Kidney epithelial cell (primary cell): ENCODE measurements at regions not wholly inside any gene's neighbourhood (a gene's known extent, or its start where the extent isn't known, plus 50 kb on each side); places are given as distances from the start of the nearest gene placed in this dataset.
A peak's percentile ranks its signal among the peaks of the same experiment; 100 is the strongest.

ENCODE experiments used
- DNase-seq: peaks from one replicate; pipeline ENCODE4 v3.0.0-alpha.2; 2010; ENCODE audit warnings: low read depth
- H3K27me3 ChIP-seq: 2 replicates; pipeline ENCODE4 v1.6.0; 2011; ENCODE audit warnings: low read length; ENCODE audit not compliant: control insufficient read depth, insufficient read depth
- H3K36me3 ChIP-seq: 2 replicates; pipeline ENCODE4 v1.5.1; 2011; ENCODE audit warnings: low read length; ENCODE audit not compliant: control insufficient read depth, insufficient read depth
- H3K4me3 ChIP-seq: 2 replicates; pipeline ENCODE4 v1.5.1; 2011; ENCODE audit warnings: low read depth, mild to moderate bottlenecking, control low read depth, low read length
- TF ChIP-seq, protein P1 (sequence below): IDR thresholded peaks from 2 replicates; pipeline ENCODE4 v1.5.1; 2011; ENCODE audit warnings: mild to moderate bottlenecking, moderate library complexity, low read length, control low read depth, inconsistent platforms; ENCODE audit not compliant: insufficient read depth, poor library complexity, severe bottlenecking

DNA sequence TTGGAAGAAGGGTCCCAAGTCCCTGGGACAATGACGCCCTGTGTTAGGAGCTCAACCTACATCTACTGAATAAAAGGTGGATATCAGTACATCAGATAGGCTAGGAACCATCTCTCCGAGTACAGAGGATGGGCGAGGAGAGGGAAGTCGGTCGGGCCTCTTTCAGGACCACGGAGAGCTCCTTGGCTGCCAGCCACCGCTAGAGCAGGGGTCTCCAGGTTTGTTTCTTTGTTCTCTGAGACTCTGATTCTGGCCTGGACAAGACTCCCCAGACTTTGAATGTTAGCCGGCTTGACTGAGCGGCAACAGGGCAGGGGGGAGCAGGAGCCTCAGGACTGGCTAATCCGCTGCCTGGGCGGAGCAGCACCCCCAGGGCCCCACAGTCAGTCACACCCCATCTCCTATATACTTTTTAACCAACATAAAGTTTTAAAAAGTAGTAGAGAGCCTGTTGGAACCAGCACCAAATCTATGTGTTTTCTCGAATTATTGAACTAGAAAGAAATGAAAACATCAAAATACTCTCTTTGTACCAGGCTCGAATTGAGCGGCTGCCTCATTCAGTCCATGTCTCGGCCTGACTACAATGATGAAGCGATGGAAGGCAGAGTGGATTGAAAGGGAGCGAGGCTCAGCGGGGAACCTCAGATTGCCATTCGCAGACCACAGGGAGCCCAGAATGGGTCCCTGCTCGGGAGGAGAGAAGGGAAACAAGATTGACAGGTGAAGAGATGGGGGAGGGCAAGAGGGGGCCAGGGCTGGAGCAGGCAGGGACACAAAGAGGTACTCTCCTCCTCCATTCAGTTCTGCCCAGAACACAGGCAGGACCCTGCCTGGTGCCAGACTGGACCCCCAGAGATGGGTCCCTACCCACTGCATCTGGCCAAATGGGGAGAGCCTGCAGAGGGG, 131.6 kb downstream of the TPRA1 start:
- TF ChIP-seq, protein P1, sequence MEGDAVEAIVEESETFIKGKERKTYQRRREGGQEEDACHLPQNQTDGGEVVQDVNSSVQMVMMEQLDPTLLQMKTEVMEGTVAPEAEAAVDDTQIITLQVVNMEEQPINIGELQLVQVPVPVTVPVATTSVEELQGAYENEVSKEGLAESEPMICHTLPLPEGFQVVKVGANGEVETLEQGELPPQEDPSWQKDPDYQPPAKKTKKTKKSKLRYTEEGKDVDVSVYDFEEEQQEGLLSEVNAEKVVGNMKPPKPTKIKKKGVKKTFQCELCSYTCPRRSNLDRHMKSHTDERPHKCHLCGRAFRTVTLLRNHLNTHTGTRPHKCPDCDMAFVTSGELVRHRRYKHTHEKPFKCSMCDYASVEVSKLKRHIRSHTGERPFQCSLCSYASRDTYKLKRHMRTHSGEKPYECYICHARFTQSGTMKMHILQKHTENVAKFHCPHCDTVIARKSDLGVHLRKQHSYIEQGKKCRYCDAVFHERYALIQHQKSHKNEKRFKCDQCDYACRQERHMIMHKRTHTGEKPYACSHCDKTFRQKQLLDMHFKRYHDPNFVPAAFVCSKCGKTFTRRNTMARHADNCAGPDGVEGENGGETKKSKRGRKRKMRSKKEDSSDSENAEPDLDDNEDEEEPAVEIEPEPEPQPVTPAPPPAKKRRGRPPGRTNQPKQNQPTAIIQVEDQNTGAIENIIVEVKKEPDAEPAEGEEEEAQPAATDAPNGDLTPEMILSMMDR = no peak
- no peak overlapping the region for H3K4me3 ChIP-seq
- H3K27me3 ChIP-seq = peaks cover 35% of the 10 kb centered on the region
- no peaks in the 10 kb centered on the region for H3K36me3 ChIP-seq
- no peak for DNase-seq

DNA sequence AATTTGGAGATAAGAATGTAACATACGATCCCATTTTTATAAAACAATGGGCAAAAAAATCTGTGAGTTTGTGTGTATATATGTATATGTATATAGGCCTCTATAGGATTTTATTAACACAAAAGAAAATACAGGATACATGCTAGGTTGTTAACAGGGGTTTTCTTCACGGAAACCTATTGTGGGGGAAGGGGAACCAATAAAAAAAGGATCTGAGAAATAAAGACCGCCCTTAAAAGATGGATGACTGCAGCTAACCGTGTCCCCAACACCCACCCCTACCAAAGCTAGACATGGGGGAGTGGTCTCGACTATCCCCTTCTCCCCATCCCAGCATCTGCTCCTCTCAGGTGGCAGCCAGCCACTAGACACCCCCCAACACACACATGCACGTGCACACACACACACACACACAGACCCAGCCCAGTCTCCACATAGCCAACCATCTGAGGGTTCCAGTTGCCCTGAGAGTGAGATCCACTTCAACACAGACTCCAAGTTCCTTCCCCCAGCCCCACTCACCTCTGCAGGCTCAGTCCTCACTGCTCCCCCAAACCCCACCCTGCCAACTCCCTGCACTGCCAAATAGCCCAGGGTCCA, 132.9 kb downstream of the TPRA1 start:
- TF ChIP-seq, protein P1 = no peak
- Histone ChIP-seq H3K4me3 (no peak overlapping the region), H3K27me3 (peaks cover 43% of the 10 kb centered on the region), H3K36me3 (no peaks in the 10 kb centered on the region)
- DNase-seq = no peak

DNA sequence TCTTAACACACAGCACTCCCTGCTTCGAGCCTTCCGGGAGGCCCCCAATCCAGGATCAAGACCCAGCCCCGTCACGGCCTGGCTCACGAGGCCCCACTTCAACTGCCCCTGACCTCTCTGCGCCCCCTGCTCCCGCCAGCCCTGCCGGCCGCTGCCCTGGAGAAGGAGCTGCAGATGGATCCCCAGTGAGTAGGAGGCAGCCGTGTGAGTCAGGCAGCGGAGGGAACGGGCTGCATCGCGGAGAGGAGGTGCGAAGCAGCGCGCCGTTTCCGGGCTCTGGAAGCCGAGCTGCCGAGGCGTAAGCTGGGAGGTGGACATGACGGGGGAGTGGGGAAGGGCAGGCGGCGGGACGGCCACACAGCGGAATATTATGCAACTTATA, 133.4 kb downstream of the TPRA1 start:
- TF ChIP-seq, protein P1 = no peak
- Histone ChIP-seq H3K36me3 (no peaks in the 10 kb centered on the region), H3K4me3 (peak overlapping the region; percentile 23), H3K27me3 (peaks cover 43% of the 10 kb centered on the region)
- DNase-seq = peak; percentile 25

DNA sequence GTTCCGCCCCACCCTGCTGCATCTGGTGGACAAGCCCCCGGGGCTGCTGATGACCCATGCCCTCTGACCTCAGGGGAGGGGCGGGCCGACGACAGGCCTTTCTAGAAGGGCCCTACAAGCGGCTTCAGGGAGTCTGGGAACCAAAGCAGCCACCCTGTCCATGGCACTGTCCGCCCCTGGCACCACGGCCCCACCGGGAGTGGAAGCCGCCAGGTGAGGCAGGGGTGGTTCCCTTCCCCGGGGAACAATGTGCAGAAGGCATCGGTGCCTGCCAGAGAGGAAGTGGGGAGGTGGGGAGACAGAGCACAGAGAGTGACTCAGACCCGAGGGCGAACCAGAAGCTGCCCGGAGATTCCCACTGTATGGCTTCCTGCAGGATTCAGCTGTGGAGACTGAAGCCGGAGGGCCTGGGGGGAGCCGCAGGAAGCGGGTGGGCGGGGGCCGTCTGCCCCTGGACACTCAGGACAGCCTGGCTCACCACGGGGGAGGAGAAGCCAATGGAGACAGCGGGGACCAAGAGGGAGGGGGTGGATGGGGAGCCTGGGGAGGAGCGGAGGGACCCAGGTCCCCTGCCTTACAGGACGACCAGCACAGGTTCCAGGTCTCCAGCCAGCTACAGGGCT, 134.0 kb downstream of the TPRA1 start:
- H3K36me3 ChIP-seq = no peaks in the 10 kb centered on the region

DNA sequence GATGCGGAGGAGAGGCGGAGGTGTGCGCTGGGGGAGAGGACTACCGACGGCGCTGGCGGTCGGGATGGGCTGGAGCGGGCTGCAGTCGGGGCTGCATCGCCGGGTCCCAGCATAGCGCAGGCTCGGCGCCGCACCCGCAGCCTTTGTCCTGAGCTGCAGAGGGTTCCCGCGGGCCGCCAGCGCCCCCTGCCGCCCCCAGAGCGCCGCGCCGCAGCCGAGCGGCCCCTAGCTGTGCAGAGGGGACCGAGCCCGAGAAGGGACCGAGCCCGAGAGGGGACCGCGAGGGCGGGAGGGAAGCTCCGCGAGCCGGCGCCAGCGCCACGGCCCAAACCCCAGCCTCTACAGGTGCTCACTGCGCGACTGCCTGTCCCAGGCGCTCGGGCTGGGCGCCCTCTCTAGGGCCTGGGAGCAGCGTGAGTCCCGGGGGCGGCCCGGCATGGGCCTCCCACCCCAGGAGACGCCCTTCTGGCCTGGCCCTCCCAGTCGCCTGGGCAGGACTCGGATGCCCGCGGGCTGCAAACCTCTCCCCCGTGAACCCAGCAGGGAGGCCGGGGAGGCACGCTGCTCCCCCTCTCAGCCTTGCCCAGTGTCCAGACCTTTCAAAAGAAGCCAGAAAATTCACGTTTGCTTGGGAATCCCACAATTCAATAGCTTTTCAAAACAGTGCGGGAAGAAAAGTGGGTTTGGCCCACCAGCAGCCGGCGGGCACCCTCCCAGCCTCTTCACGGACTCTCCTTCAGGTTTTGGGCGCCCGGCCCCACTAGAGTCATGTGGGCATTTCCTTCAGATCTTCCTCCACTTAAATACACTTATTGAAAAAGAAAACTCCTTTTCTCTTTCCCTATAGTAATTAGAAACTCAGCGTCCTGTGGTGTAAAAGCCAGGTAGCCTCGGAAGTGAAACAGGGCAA, 134.7 kb downstream of the TPRA1 start:
- TF ChIP-seq, protein P1 = peak; percentile 39
- peaks cover 41% of the 10 kb centered on the region for H3K27me3 ChIP-seq
- H3K36me3 ChIP-seq = no peaks in the 10 kb centered on the region
- no peak for DNase-seq
- H3K4me3 ChIP-seq = peak overlapping the region; percentile 18

More for the DNA sequence above, 134.0 kb downstream of the TPRA1 start:
- Histone ChIP-seq H3K4me3 (peak overlapping the region; percentile 23), H3K27me3 (peaks cover 43% of the 10 kb centered on the region)
- TF ChIP-seq, protein P1 = no peak
- DNase-seq = peak; percentile 55
